Ovary (tissue), 7 donors: ENCODE measurements at regions not wholly inside any gene's neighbourhood (a gene's known extent, or its start where the extent isn't known, plus 50 kb on each side); places are given as distances from the start of the nearest gene placed in this dataset.

Experiments used
- DNase-seq, 5 donors: peaks; one replicate each; pipeline ENCODE4 v3.0.0-alpha.2; 2019 to 2020
- H3K27ac ChIP-seq, 2 donors: fragments of 200-600 bp; one replicate each; pipeline versions ENCODE4 v1.5.1 to v1.8.0; 2019 to 2022
- H3K27me3 ChIP-seq: fragments of 200-600 bp; one replicate; pipeline ENCODE4 v1.8.0; 2022
- H3K36me3 ChIP-seq: fragments of 200-600 bp; sonication (generic); one replicate; pipeline ENCODE4 v1.5.1; 2019
- H3K4me1 ChIP-seq: one replicate; pipeline ENCODE4 v1.8.1; 2013; ENCODE audit warnings: mild to moderate bottlenecking, moderate library complexity; ENCODE audit not compliant: insufficient read depth
- H3K4me3 ChIP-seq: fragments of 200-600 bp; sonication (generic); one replicate; pipeline ENCODE4 v1.5.1; 2017
- H3K9me3 ChIP-seq, 2 donors: fragments of 200-600 bp in 1 of 2; sonication (generic) in 1 of 2; one replicate each; pipeline versions ENCODE4 v1.5.1 to v1.8.1; 2013 to 2019; ENCODE audit warnings: mild to moderate bottlenecking in 1 of 2, moderate library complexity in 1 of 2
- EP300 ChIP-seq: sonication (generic); formaldehyde crosslinking; IDR thresholded peaks from one replicate; pipeline ENCODE4 v1.6.1; 2017; ENCODE audit warnings: antibody characterized with exemption
- POLR2A ChIP-seq: fragments of 450-650 bp; IDR thresholded peaks from one replicate; pipeline ENCODE4 v1.6.1; 2017; ENCODE audit warnings: antibody characterized with exemption, mild to moderate bottlenecking, moderate library complexity
- WGBS, 3 donors: extraction: QIAGEN DNeasy Blood & Tissue Kit in 1 of 3; methylation state at CpG; one replicate each; pipeline versions ENCODE4 v1.1.5 to v1.1.7; 2013 to 2017; 5-methylcytosine and 5-hydroxymethylcytosine counted together
- intact Hi-C, 4 donors: fragments of 100-400 bp; cut with DNase I; formaldehyde crosslinking; loops; one replicate each; pipeline versions ENCODE4 v1.11.0 to v1.15.1; 2022 to 2023
- TF ChIP-seq, protein P1 (sequence below), 3 donors: fragments of 450-650 bp in 2 of 3; fragments of 200-600 bp in 1 of 3; IDR thresholded peaks; one replicate each; pipeline versions ENCODE4 v1.5.1 to v1.8.0; 2016 to 2022; ENCODE audit warnings: antibody characterized with exemption in 3 of 3, mild to moderate bottlenecking in 1 of 3
- donor health status: DM: no; HTN: no; CAD: no; lungs with moderate emphysema.
- donor health status: DM: no; HTN: no; CAD: no.
- donor health status: Bipolar disorder and iron deficiency.
- donor health status: DM: no; HTN: no; CAD: no.
- donor health status: DM: yes; HTN: yes; CAD: no.

DNA sequence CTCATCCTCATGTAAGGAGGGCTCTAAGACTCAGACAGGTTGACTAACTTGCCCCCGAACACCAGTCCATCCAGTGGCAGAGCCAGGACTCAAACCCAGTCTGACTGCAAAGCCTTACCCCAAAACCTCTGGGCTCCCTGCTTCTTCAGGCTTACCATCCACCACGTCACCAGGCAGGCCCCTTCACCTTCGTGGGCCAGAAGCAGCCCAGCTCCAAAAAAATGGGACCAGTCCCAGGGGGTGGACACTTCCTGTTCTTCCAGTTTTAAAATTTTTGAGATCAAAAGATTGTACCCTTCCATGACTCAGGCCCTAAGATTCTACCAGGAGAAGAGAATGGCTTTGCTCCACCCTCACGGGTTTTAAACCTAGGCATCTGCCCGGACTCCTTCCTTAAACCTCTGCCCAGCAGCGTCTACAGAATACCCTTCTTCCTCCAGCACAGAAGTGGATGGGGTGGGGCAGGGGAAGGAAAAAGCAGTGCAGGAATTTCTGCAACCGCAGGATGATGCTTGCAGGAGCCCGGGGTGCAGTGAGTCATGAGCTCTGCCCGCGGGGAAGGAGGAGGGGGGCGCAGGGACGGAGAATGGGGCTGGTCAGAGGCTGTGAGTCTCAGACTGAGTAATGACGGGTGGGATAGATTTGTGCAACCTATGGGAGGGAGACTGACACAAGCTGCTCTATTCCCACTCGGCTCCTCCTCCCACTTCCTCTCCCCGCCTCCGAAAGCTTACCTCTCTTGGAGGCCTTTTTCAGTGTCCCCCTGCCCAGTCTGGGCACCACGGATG is 50.4 kb upstream of the STXBP1 start:
- DNase-seq = peak; percentile 79 to 91 (median 81)
- 25 to 36% (median 27%) methylated on average over 17 of the region's 17 CpGs for WGBS, 3 donors
- Histone ChIP-seq H3K27ac (peak overlapping the region; percentile 44 to 63), H3K4me1 (peaks cover 41% of the 10 kb centered on the region), H3K9me3 (no peaks in the 10 kb centered on the region), H3K36me3 (no peaks in the 10 kb centered on the region), H3K4me3 (no peak overlapping the region), H3K27me3 (no peaks in the 10 kb centered on the region)
- intact Hi-C loops = no loop called here
- TF ChIP-seq, protein P1, sequence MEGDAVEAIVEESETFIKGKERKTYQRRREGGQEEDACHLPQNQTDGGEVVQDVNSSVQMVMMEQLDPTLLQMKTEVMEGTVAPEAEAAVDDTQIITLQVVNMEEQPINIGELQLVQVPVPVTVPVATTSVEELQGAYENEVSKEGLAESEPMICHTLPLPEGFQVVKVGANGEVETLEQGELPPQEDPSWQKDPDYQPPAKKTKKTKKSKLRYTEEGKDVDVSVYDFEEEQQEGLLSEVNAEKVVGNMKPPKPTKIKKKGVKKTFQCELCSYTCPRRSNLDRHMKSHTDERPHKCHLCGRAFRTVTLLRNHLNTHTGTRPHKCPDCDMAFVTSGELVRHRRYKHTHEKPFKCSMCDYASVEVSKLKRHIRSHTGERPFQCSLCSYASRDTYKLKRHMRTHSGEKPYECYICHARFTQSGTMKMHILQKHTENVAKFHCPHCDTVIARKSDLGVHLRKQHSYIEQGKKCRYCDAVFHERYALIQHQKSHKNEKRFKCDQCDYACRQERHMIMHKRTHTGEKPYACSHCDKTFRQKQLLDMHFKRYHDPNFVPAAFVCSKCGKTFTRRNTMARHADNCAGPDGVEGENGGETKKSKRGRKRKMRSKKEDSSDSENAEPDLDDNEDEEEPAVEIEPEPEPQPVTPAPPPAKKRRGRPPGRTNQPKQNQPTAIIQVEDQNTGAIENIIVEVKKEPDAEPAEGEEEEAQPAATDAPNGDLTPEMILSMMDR (IDR thresholded peaks at IDR 0.05) = no peak
- TF ChIP-seq POLR2A (no peak), EP300 (no peak)
